Stomach (tissue), 4 donors: ENCODE measurements at regions not wholly inside any gene's neighbourhood (a gene's known extent, or its start where the extent isn't known, plus 50 kb on each side); places are given as distances from the start of the nearest gene placed in this dataset.

Experiments
- POLR2AphosphoS5 ChIP-seq, 3 donors: sonication (generic); formaldehyde crosslinking; IDR thresholded peaks; one replicate each; pipeline ENCODE4 v1.6.1; 2016; ENCODE audit warnings: antibody characterized with exemption in 3 of 3
- TF ChIP-seq, protein P1 (sequence below), 7 experiments: fragments of 450-650 bp in 4 of 7; fragments of 200-600 bp in 3 of 7; sonication (generic) in 3 of 7; IDR thresholded peaks; one replicate each; pipeline ENCODE4 v1.5.1; 2016 to 2019; ENCODE audit warnings: antibody characterized with exemption in 7 of 7, control low read depth in 2 of 7, mild to moderate bottlenecking in 1 of 7

DNA sequence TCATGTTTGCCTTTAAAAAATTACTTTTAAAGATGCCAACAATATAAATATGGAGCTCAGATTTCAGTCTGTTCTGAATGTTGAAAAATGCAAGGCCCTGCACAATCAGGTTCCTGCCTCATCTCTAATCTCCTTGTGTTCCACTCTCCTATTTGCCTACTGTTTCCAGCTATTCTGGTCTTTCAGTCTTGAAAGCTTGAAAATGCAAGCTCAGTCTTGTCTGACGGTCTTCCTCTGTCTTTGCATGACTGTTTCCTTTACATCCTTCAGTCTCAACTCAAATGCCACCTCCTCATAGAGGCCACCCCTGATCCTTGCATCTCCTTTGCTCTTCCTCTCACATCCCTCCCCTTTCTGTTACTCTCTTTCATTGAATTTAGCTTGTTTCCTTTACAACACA lies 354.9 kb downstream of the KIF4B start:
- TF ChIP-seq, protein P1, sequence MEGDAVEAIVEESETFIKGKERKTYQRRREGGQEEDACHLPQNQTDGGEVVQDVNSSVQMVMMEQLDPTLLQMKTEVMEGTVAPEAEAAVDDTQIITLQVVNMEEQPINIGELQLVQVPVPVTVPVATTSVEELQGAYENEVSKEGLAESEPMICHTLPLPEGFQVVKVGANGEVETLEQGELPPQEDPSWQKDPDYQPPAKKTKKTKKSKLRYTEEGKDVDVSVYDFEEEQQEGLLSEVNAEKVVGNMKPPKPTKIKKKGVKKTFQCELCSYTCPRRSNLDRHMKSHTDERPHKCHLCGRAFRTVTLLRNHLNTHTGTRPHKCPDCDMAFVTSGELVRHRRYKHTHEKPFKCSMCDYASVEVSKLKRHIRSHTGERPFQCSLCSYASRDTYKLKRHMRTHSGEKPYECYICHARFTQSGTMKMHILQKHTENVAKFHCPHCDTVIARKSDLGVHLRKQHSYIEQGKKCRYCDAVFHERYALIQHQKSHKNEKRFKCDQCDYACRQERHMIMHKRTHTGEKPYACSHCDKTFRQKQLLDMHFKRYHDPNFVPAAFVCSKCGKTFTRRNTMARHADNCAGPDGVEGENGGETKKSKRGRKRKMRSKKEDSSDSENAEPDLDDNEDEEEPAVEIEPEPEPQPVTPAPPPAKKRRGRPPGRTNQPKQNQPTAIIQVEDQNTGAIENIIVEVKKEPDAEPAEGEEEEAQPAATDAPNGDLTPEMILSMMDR (IDR thresholded peaks at IDR 0.05) = no peak
- TF ChIP-seq POLR2AphosphoS5 (IDR thresholded peaks at IDR 0.05) = no peak
